ENCODE measurements at regions not wholly inside any gene's neighbourhood (a gene's known extent, or its start where the extent isn't known, plus 50 kb on each side); places are given as distances from the start of the nearest gene placed in this dataset.

DNA sequence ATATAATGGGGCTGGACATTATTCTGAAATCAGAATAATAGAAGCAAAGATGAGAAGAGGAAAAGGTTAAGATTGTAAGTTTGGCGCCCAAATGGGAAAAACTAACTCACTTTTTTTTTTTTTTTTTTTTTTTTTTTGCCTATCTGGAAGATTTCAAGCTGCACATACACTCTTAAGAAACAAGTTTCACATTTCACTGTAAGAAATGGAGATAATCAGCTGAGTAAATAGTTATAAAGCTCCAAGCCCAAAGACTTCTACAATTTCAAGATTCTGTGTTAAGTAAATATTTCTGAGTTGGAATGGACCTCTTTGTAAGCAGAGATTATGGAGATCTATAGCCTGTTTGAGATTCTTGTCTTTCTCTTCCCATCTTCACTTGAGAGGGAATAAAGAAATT lies 140.0 kb downstream of the SLC17A6 start:
- Histone ChIP-seq H3K4me3 (ENCODE audit: low read depth, low read length, poor library complexity, severe bottlenecking) (no peak overlapping the region), H2AFZ (ENCODE audit: low read length) (no peak overlapping the region), H3K4me2 (ENCODE audit: low read length) (no peak overlapping the region), H3K36me3 (ENCODE audit: insufficient read depth, low read length) (no peaks in the 10 kb centered on the region), H3K27ac (ENCODE audit: low read depth, low read length, poor library complexity, severe bottlenecking) (no peak overlapping the region), H3K9me3 (ENCODE audit: low read length) (no peaks in the 10 kb centered on the region), H3K9me2 (ENCODE audit: insufficient read depth, low read length) (no peaks in the 10 kb centered on the region), H3K79me2 (ENCODE audit: insufficient read depth, low read depth, low read length) (no peaks in the 10 kb centered on the region), H4K20me1 (ENCODE audit: insufficient read depth, low read length) (no peaks in the 10 kb centered on the region), H3K4me1 (ENCODE audit: insufficient read depth, low read length, poor library complexity, severe bottlenecking) (no peaks in the 10 kb centered on the region)
- no peak for DNase-seq (ENCODE audit: low spot score)
- intact Hi-C loops (cut with micrococcal nuclease; ENCODE audit: unreplicated experiment) = no loop called here
- CTCF ChIA-PET (ENCODE audit: unreplicated experiment) = no interaction called here
- no TSS peak for BruUV-seq (replicated peaks)
- TF ChIP-seq CTCF (conservative IDR thresholded peaks at IDR 0.05; ENCODE audit: low read length) = no peak
- TF ChIP-seq EZH2phosphoT487 (IDR thresholded peaks at IDR 0.05; ENCODE audit: borderline replicate concordance, low read depth, low read length) = no peak
- POLR2A ChIA-PET = interaction anchor here (0.6 to 0.9 kb wide), 5 partner anchors 13 to 694 kb away, joined by 3 to 7 read pairs (median 3); no protein-coding TSS in a partner anchor

DNA sequence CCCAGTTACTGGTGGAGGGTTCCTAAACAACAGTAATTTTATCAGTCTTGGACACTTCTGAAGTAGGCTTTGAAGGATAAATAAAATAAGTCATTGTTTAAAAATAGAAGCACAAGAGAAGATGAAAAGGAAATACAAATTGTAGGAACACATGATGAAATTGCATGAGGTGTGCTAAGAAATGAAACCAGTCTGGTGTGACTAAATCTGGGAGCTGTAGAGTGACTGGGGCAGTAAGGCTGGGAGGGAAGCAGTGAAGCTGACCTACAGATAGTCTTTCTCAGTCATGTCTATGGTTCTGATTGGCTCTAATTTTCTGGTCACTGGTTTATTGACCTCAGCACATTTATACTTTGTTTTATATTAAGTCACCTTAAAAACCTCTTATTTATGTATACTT lies 139.1 kb downstream of the SLC17A6 start:
- H3K79me2 ChIP-seq (ENCODE audit: insufficient read depth, low read depth, low read length) = no peaks in the 10 kb centered on the region
- CTCF ChIA-PET (ENCODE audit: unreplicated experiment) = no interaction called here
- no peaks in the 10 kb centered on the region for H3K9me2 ChIP-seq (ENCODE audit: insufficient read depth, low read length)
- H3K36me3 ChIP-seq (ENCODE audit: insufficient read depth, low read length) = no peaks in the 10 kb centered on the region
- no peak overlapping the region for H3K4me2 ChIP-seq (ENCODE audit: low read length)
- no peak for DNase-seq (ENCODE audit: low spot score)
- H3K27ac ChIP-seq (ENCODE audit: low read depth, low read length, poor library complexity, severe bottlenecking) = no peak overlapping the region
- no peak overlapping the region for H3K4me3 ChIP-seq (ENCODE audit: low read depth, low read length, poor library complexity, severe bottlenecking)
- H3K9me3 ChIP-seq (ENCODE audit: low read length) = no peaks in the 10 kb centered on the region
- H3K4me1 ChIP-seq (ENCODE audit: insufficient read depth, low read length, poor library complexity, severe bottlenecking) = no peaks in the 10 kb centered on the region
- TF ChIP-seq EZH2phosphoT487 (IDR thresholded peaks at IDR 0.05; ENCODE audit: borderline replicate concordance, low read depth, low read length) (no peak), CTCF (conservative IDR thresholded peaks at IDR 0.05; ENCODE audit: low read length) (no peak)
- BruUV-seq (replicated peaks) = no TSS peak
- intact Hi-C loops (cut with micrococcal nuclease; ENCODE audit: unreplicated experiment) = no loop called here
- H2AFZ ChIP-seq (ENCODE audit: low read length) = no peak overlapping the region
- POLR2A ChIA-PET = no interaction called here
- no peaks in the 10 kb centered on the region for H4K20me1 ChIP-seq (ENCODE audit: insufficient read depth, low read length)

DNA sequence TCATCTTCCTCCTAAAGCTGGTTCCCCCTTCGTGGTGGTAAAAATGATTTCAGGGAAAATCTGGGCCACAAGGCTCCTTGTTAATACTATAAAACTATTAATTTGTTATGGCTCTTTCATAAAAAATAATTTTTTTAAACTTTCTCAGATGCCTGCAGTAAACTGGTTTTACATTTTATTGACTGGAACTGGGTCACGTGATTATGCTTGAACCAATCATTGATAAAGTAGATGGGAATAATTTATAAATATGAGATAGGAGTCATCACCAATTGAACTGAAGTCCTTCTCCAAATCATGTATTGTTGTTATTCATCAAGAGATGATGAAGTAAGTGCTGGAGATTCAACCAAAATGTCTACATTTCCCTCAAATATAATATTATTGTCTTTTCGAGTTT lies 138.4 kb downstream of the SLC17A6 start:
- no TSS peak for BruUV-seq (replicated peaks)
- no peaks in the 10 kb centered on the region for H3K9me3 ChIP-seq (ENCODE audit: low read length)
- CTCF ChIA-PET (ENCODE audit: unreplicated experiment) = no interaction called here
- intact Hi-C loops (cut with micrococcal nuclease; ENCODE audit: unreplicated experiment) = no loop called here
- H3K79me2 ChIP-seq (ENCODE audit: insufficient read depth, low read depth, low read length) = no peaks in the 10 kb centered on the region
- no peaks in the 10 kb centered on the region for H3K36me3 ChIP-seq (ENCODE audit: insufficient read depth, low read length)
- DNase-seq (ENCODE audit: low spot score) = no peak
- POLR2A ChIA-PET = no interaction called here
- H3K27ac ChIP-seq (ENCODE audit: low read depth, low read length, poor library complexity, severe bottlenecking) = no peak overlapping the region
- no peaks in the 10 kb centered on the region for H3K4me1 ChIP-seq (ENCODE audit: insufficient read depth, low read length, poor library complexity, severe bottlenecking)
- no peaks in the 10 kb centered on the region for H4K20me1 ChIP-seq (ENCODE audit: insufficient read depth, low read length)
- H3K4me3 ChIP-seq (ENCODE audit: low read depth, low read length, poor library complexity, severe bottlenecking) = no peak overlapping the region
- no peak overlapping the region for H2AFZ ChIP-seq (ENCODE audit: low read length)
- TF ChIP-seq EZH2phosphoT487 (IDR thresholded peaks at IDR 0.05; ENCODE audit: borderline replicate concordance, low read depth, low read length) = no peak
- no peak for TF ChIP-seq CTCF (conservative IDR thresholded peaks at IDR 0.05; ENCODE audit: low read length)
- H3K9me2 ChIP-seq (ENCODE audit: insufficient read depth, low read length) = no peaks in the 10 kb centered on the region
- H3K4me2 ChIP-seq (ENCODE audit: low read length) = no peak overlapping the region
